ES-I3 (cell line): ENCODE measurements at regions not wholly inside any gene's neighbourhood (a gene's known extent, or its start where the extent isn't known, plus 50 kb on each side); places are given as distances from the start of the nearest gene placed in this dataset.
"Not testable (repeated sequence)": the region's sequence is repeated elsewhere in the genome, so short reads cannot be mapped to it uniquely, and the experiment has no call there.

Source experiments
- H3K36me3 ChIP-seq: 2 replicates; pipeline ENCODE4 v1.6.1; 2013; ENCODE audit warnings: mild to moderate bottlenecking, low read length, control low read depth, moderate library complexity; ENCODE audit not compliant: insufficient read depth
- H3K4me1 ChIP-seq: 2 replicates; pipeline ENCODE4 v1.6.1; 2013; ENCODE audit warnings: mild to moderate bottlenecking, control low read depth, low read length; ENCODE audit not compliant: insufficient read depth
- H3K9ac ChIP-seq: 2 replicates; pipeline ENCODE4 v1.6.1; 2013; ENCODE audit warnings: low read depth, mild to moderate bottlenecking, low read length, moderate library complexity
- H3K9me3 ChIP-seq: 2 replicates; pipeline ENCODE4 v1.6.1; 2013; ENCODE audit warnings: mild to moderate bottlenecking, low read length, moderate library complexity; ENCODE audit not compliant: control insufficient read depth, insufficient read depth

DNA sequence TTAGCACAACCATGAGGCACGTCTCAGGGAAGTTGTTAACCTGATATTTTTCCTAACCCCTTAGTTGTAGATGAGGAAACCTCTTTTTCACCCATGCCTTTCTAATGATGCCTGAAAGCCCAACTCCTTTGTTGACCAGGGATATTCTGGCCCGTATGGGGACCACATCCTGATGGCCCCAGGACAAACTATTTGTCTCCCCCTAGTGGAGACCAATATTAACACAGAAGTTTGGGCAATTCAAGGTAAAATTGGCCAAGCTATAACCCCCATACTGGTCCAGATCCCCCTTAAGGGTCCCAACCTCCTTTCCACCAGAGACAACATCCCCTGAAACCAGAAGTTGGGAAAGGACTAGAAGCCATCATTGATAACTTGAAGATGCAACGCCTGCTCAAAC lies 893.3 kb downstream of the SORCS1 start:
- H3K9me3 ChIP-seq: no peaks in the 10 kb centered on the region; the same call in 1 of the 2 replicates
- H3K4me1 ChIP-seq: no peaks in the 10 kb centered on the region
- no peaks in the 10 kb centered on the region for H3K36me3 ChIP-seq
- no peak overlapping the region for H3K9ac ChIP-seq

DNA sequence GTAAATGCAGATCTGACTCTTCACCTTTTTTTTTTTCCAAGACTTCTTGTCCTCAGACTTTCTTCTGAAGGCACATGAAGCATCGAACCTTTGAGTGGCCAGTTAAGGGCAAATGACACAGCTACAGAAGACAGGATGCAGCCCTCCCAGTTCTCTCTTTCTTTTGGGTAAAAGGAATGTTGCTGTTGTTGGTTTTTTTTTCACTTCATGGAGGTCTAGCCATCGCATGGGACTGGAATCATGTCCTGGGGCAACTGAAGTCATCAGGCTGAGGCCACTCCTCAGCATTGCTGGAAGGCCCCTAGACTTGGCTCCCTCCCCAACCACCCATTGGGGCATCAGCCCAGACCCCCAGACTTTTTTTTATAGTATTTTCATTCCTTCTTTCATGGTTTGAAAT lies 896.5 kb downstream of the SORCS1 start:
- H3K36me3 ChIP-seq: no peaks in the 10 kb centered on the region
- no peaks in the 10 kb centered on the region; the same call in 1 of the 2 replicates for H3K9me3 ChIP-seq
- H3K9ac ChIP-seq: no peak overlapping the region
- no peaks in the 10 kb centered on the region for H3K4me1 ChIP-seq

DNA sequence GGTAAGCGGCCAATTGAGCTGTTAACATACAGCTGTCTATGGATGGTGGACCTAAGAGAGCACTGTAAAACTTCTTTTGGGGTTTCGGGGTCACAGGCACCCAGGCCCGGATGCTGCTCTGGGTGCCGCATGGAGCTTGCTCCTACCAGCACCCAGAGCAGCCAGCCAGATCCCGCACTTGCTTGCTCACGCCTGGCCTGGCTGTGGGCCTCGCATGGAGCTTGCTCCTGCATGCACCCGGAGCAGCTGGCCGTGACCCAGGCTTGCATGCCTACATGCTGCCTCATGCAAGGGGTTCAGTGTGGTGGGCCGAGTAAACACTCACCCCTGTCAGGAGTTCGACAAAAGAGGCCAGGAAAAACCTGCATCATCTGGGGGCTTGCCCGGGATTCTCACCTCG lies 896.9 kb downstream of the SORCS1 start:
- no peaks in the 10 kb centered on the region for H3K36me3 ChIP-seq
- H3K9me3 ChIP-seq: no peaks in the 10 kb centered on the region; the same call in 1 of the 2 replicates
- no peaks in the 10 kb centered on the region for H3K4me1 ChIP-seq
- H3K9ac ChIP-seq: no peak overlapping the region

DNA sequence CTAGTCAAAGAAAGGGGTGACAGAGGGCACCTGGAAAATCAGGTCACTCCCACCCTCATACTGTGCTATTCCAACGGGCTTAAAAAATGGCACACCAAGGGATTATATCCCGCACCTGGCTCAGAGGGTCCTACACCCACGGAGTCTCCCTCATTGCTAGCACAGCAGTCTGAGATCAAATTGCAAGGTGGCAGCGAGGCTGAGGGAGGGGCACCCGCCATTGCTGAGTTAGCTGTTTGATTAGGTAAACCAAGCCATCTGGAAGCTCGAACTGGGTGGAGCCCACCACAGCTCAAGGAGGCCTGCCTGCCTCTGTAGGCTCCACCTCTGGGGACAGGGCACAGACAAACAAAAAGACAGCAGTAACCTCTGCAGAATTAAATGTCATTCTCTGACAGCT lies 907.1 kb downstream of the SORCS1 start:
- H3K9me3 ChIP-seq, H3K4me1 ChIP-seq, H3K36me3 ChIP-seq, H3K9ac ChIP-seq: not testable (repeated sequence)

DNA sequence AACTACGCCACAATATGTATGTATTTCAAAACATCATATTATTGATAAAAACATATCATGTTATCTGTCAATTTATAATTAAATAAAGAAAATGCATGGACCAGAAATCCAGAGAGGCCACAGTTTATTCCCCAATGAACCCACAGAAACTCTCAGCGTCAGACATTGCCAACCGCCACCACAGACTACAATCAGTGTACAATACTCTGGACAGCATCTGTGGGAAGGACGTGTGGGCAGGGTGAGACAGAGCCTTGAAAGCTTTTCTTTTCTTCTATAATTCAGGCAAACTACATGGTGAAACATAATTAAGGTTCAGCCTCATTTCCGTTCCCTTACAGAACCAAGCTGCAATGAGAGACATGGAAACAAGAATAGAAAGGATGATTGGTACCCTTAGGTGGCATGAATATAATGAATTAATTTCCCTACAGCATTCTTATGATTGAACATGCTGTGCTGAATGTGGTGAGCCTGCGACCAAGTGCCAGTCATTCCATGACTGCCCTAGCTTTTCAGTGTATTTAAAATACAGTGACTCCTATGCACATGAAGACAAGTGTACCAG lies 909.3 kb downstream of the SORCS1 start:
- Histone ChIP-seq H3K9me3 (no peaks in the 10 kb centered on the region; the same call in 1 of the 2 replicates), H3K4me1 (no peaks in the 10 kb centered on the region), H3K9ac (no peak overlapping the region), H3K36me3 (no peaks in the 10 kb centered on the region)

DNA sequence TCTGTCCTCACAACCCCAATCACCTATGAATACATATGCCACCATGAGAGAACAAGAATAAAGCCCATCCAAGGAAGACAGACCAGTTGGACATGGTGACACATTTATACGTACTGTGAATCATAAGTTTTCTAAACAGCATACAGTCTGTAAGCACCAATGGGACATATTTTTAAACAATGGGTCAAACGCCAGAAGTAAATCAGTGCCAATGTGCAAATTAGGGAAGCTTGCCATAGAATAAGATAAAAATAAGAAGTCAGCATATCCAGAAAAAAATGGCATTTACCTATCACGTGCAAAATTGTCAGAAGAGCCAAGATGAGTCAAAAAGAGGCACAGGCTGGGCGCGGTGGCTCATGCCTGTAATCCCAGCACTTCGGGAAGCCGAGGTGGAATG lies 910.4 kb downstream of the SORCS1 start:
- H3K36me3 ChIP-seq: no peaks in the 10 kb centered on the region
- no peaks in the 10 kb centered on the region for H3K4me1 ChIP-seq
- H3K9me3 ChIP-seq: no peaks in the 10 kb centered on the region; the same call in 1 of the 2 replicates
- no peak overlapping the region for H3K9ac ChIP-seq

DNA sequence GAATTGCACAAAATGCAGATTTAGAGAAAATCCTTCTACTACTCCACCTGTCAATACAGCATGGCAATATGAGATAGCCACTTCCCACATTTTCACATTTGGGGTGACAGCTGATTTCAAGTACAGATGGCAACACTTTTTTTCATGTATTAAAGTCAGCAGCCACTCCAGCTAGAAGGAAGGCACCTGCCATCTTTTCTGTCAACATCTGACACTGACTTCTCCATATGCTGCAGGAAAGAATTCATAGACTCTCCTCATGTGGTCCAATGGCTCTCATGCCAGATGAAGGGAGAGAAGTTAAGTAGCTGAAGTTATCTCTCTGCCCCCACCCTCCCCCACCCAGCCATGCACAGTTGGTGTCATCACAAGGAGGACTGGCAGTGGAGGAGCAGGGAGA lies 912.0 kb downstream of the SORCS1 start:
- no peak overlapping the region for H3K9ac ChIP-seq
- no peaks in the 10 kb centered on the region for H3K36me3 ChIP-seq
- no peaks in the 10 kb centered on the region; the same call in 1 of the 2 replicates for H3K9me3 ChIP-seq
- no peaks in the 10 kb centered on the region for H3K4me1 ChIP-seq

DNA sequence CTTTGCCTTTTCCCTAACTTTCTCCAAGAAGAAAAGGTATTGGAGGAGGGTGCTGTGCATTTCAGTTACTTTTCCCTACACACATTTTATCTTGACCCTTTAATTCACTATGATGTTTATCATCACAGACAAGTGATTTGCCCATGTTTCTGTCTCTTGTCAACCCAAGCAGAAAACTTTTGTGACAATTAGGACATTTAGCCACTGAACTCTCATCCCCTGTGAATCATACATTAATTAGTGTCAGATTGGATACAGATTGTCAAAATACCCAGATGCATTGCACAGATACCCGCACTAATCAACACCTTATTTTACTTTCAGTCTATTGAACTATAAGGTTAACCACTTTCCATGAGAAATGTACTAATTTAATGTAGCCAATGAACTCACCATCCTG lies 912.9 kb downstream of the SORCS1 start:
- no peaks in the 10 kb centered on the region for H3K4me1 ChIP-seq

DNA sequence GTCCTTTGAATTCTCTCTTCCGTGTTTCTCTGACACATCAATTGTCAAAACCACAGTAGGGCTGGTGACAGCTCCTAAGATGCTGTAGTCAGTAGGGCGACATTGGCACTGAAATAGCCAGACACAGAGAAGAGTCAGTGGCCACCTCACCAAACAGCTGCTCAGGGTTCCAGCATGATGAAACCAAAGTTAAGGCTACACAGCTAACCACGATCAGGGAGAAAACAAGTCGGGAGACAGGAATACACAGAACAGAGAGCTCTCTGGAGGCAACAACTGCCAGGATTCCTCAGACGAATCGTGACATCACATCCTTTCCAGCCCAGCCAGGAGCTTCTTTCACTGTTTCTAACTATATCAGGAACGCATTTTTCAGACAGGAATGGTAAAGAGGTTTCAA lies 922.2 kb downstream of the SORCS1 start:
- Histone ChIP-seq H3K36me3 (no peaks in the 10 kb centered on the region), H3K4me1 (no peaks in the 10 kb centered on the region), H3K9me3 (no peaks in the 10 kb centered on the region), H3K9ac (no peak overlapping the region)

More for the DNA sequence above, 912.9 kb downstream of the SORCS1 start:
- H3K9me3 ChIP-seq: no peaks in the 10 kb centered on the region
- H3K9ac ChIP-seq: no peak overlapping the region
- H3K36me3 ChIP-seq: no peaks in the 10 kb centered on the region

DNA sequence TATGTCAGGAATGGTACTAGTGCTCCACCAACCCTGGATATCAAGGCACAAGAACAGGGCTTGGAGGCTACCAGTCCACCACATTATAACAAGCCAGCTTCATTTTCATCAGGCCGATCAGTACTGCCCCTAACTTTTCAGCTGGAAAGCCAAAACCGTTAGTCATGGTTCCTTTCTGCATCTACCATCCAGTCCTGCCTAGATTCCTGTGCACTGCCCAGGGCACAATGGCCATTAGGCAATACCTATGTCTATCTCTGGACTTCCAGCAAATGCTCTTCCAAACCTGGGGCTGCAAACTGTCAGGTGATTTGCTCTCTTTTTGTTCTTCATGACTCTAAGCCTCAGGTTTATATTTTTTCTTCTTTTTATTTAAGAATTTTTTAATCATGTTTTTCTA lies 937.7 kb downstream of the SORCS1 start:
- H3K9me3 ChIP-seq: no peaks in the 10 kb centered on the region
- H3K36me3 ChIP-seq: no peaks in the 10 kb centered on the region
- H3K4me1 ChIP-seq: no peaks in the 10 kb centered on the region
- no peak overlapping the region for H3K9ac ChIP-seq

DNA sequence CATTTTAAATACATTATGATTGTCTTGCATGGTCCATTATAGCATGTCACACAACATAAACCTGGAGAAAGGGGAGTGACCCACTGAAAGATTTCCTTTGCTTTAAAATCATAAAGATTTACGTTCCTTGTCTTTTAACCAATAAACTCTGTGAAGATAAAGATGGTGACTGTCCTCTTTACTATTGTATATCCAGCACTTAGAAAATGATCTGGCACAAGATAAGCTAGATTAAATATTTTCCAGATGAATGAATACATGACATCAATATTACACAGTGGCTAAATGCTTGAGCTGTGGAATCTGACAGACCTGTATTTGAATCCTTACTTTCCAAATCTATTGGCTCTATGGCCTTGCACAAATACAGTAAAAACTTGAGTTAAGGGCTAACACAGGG lies 938.4 kb downstream of the SORCS1 start:
- Histone ChIP-seq H3K36me3 (no peaks in the 10 kb centered on the region), H3K9me3 (no peaks in the 10 kb centered on the region), H3K9ac (no peak overlapping the region), H3K4me1 (no peaks in the 10 kb centered on the region)

DNA sequence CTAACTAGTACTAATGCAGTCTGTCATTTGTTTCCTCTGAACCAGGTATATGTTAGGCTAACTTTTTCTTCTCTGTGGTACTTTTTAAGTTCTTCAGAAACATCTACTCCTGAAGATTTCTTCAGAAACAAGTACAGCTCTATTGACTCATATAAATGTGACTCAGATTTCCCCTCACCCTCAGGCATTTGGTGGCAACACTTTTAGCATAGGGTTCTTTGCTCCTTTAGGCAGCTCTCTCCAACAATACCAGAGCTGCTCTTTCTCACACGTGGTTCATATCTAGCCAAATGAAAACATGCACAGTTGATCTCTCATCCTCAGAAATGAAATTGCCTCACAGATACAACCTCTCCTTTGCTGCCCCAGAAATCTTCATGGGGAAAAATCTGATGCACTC lies 939.8 kb downstream of the SORCS1 start:
- Histone ChIP-seq H3K4me1 (no peaks in the 10 kb centered on the region), H3K9ac (no peak overlapping the region), H3K36me3 (no peaks in the 10 kb centered on the region), H3K9me3 (no peaks in the 10 kb centered on the region)

DNA sequence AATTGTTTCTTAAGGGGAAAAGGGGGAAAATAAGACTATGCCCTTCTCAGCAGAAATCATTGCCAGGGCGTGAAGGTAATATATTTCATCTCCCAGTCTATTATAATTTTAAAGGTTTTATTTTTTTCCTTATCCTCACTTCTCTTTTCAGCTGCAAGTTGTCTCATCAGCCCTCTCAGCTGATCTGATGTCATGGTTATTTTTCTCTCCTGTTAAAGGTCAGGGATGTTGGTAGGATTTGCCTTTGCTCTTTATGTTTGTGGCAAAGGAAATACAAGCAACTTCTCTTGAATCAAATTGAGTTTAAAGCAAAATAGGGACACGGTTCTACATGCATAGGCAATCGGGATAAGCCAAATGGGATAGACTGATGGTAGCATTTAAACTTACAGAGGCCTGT lies 946.9 kb downstream of the SORCS1 start:
- Histone ChIP-seq H3K36me3 (no peaks in the 10 kb centered on the region), H3K9ac (no peak overlapping the region), H3K9me3 (no peaks in the 10 kb centered on the region), H3K4me1 (no peaks in the 10 kb centered on the region)

DNA sequence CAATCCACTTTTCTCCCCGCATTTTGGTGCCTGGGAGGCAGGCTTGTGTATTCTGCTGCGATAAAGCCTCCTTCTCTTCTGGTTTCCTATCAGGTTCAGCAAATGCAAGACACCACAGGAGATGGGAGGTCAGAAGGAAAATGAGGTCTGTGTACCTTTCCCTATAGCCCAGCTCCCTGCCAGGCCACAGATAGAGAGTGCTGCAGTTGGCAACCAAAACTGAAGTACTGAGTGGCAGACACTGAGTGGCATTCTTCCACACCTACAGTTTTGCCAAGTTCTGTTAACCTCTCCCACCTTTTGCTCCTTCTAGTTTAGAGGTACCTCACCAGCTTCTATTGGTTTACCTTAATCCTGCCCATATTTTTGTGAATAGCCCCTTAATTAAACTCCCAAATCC lies 948.4 kb downstream of the SORCS1 start:
- no peaks in the 10 kb centered on the region; the same call in 1 of the 2 replicates for H3K9me3 ChIP-seq
- H3K36me3 ChIP-seq: no peaks in the 10 kb centered on the region
- no peak overlapping the region for H3K9ac ChIP-seq
- H3K4me1 ChIP-seq: no peaks in the 10 kb centered on the region

DNA sequence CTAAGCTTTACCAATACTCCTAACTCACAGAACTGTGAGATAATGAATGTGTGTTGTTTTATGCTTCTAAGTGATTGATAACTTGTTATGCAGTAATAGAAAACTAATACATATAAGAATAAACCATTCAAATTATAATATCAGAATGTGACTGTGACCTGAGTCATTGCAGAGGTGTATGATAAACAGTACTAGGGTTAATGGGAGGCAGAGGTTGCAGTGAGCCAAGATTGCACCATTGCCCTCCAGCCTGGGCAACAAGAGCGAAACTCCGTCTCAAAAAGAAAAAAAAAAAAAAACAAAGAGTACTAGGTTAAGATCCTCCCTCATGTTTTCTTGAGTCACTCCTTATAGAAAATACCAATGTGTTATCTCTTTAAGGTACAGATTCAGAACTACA lies 950.3 kb downstream of the SORCS1 start:
- Histone ChIP-seq H3K4me1 (no peaks in the 10 kb centered on the region), H3K9ac (no peak overlapping the region), H3K36me3 (no peaks in the 10 kb centered on the region), H3K9me3 (no peaks in the 10 kb centered on the region; the same call in 1 of the 2 replicates)

DNA sequence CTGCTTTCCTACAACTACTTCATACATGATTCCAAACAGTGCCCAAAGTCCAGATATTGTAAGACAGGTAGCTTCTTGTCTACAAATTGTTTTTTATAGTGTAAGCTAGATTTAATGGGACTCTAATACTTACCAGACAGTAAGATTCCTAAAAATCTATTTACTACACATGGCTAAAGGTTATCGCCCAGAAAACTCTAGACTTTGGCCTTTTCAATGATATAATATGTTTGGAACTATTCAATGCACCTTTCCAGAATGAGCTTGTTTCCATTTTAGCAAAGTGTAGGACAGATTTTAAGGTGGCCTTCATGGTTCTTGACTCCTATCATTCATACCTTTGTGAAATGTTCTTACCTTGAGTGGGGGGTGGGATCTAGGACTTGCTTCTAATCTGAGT lies 951.0 kb downstream of the SORCS1 start:
- Histone ChIP-seq H3K9ac (no peak overlapping the region), H3K36me3 (no peaks in the 10 kb centered on the region), H3K4me1 (no peaks in the 10 kb centered on the region), H3K9me3 (no peaks in the 10 kb centered on the region; the same call in 1 of the 2 replicates)
